Nephron progenitor cell (in vitro differentiated cells): ENCODE measurements at regions not wholly inside any gene's neighbourhood (a gene's known extent, or its start where the extent isn't known, plus 50 kb on each side); places are given as distances from the start of the nearest gene placed in this dataset.
A peak's percentile ranks its signal among the peaks of the same experiment; 100 is the strongest.

ENCODE experiments used
- DNase-seq: peaks from one replicate; pipeline ENCODE4 v3.0.0; 2021
- H3K27ac Mint-ChIP-seq: 2 replicates; pipeline ENCODE4 v1.8.0; 2021; ENCODE audit warnings: mild to moderate bottlenecking, moderate library complexity, mixed read lengths
- H3K27me3 Mint-ChIP-seq: 2 replicates; pipeline ENCODE4 v1.8.0; 2021; ENCODE audit warnings: mild to moderate bottlenecking, low read depth, mixed read lengths; ENCODE audit not compliant: poor library complexity
- H3K36me3 Mint-ChIP-seq: 2 replicates; pipeline ENCODE4 v1.8.0; 2021; ENCODE audit warnings: low read depth, mixed read lengths
- H3K4me1 Mint-ChIP-seq: 2 replicates; pipeline ENCODE4 v1.8.0; 2021; ENCODE audit warnings: mixed read lengths
- H3K4me3 Mint-ChIP-seq: 2 replicates; pipeline ENCODE4 v1.8.0; 2021; ENCODE audit warnings: mild to moderate bottlenecking, moderate library complexity, mixed read lengths
- H3K9me3 Mint-ChIP-seq: 2 replicates; pipeline ENCODE4 v1.8.0; 2021; ENCODE audit warnings: mild to moderate bottlenecking, moderate library complexity, mixed read lengths
- CTCF ChIP-seq: fragments of 200-600 bp; sonication (generic); IDR thresholded peaks from 2 replicates; pipeline ENCODE4 v1.5.0; 2021; ENCODE audit warnings: antibody characterized with exemption

GRCh38 chr4:186924723-186925122 is 201.1 kb upstream of the FAT1 start:
- H3K9me3 Mint-ChIP-seq = peaks cover 6% of the 10 kb centered on the region
- no peaks in the 10 kb centered on the region for H3K36me3 Mint-ChIP-seq
- peaks cover 13% of the 10 kb centered on the region for H3K4me1 Mint-ChIP-seq
- no peak for TF ChIP-seq CTCF
- H3K4me3 Mint-ChIP-seq = no peak overlapping the region
- H3K27ac Mint-ChIP-seq = no peak overlapping the region
- DNase-seq = no peak
- H3K27me3 Mint-ChIP-seq = no peaks in the 10 kb centered on the region

- TF ChIP-seq CTCF = no peak
- H3K4me3 Mint-ChIP-seq = no peak overlapping the region
- peaks cover 18% of the 10 kb centered on the region for H3K9me3 Mint-ChIP-seq
- no peak for DNase-seq
- H3K27me3 Mint-ChIP-seq = no peaks in the 10 kb centered on the region
- H3K4me1 Mint-ChIP-seq = peaks cover 10% of the 10 kb centered on the region
- H3K36me3 Mint-ChIP-seq = peaks cover 5% of the 10 kb centered on the region
- H3K27ac Mint-ChIP-seq = peak overlapping the region; percentile 9
Observed at GRCh38 chr4:186927624-186928023, 204.0 kb upstream of the FAT1 start.

- peaks cover 5% of the 10 kb centered on the region for H3K36me3 Mint-ChIP-seq
- H3K4me1 Mint-ChIP-seq = peaks cover 34% of the 10 kb centered on the region
- H3K9me3 Mint-ChIP-seq = peaks cover 18% of the 10 kb centered on the region
- no peaks in the 10 kb centered on the region for H3K27me3 Mint-ChIP-seq
- H3K4me3 Mint-ChIP-seq = no peak overlapping the region
- no peak for DNase-seq
- no peak overlapping the region for H3K27ac Mint-ChIP-seq
- TF ChIP-seq CTCF = no peak
Observed at GRCh38 chr4:186930024-186930423, 206.4 kb upstream of the FAT1 start.

GRCh38 chr4:186931519-186931918 is 207.9 kb upstream of the FAT1 start:
- peaks cover 18% of the 10 kb centered on the region for H3K9me3 Mint-ChIP-seq
- peaks cover 5% of the 10 kb centered on the region for H3K36me3 Mint-ChIP-seq
- no peak for TF ChIP-seq CTCF
- H3K27ac Mint-ChIP-seq = no peak overlapping the region
- H3K4me3 Mint-ChIP-seq = no peak overlapping the region
- peaks cover 48% of the 10 kb centered on the region for H3K4me1 Mint-ChIP-seq
- H3K27me3 Mint-ChIP-seq = no peaks in the 10 kb centered on the region
- no peak for DNase-seq

- no peak for DNase-seq
- peak overlapping the region; percentile 39 for H3K27ac Mint-ChIP-seq
Observed at GRCh38 chr4:186932196-186932595, 208.5 kb upstream of the FAT1 start.

More at GRCh38 chr4:186932196-186932595, 208.5 kb upstream of the FAT1 start:
- Mint-ChIP-seq H3K36me3 (peaks cover 5% of the 10 kb centered on the region), H3K27me3 (no peaks in the 10 kb centered on the region), H3K9me3 (peaks cover 18% of the 10 kb centered on the region), H3K4me3 (no peak overlapping the region), H3K4me1 (peaks cover 54% of the 10 kb centered on the region)
- TF ChIP-seq CTCF = no peak
